ENCODE measurements at regions not wholly inside any gene's neighbourhood (a gene's known extent, or its start where the extent isn't known, plus 50 kb on each side); places are given as distances from the start of the nearest gene placed in this dataset.

GRCh38 chr2:120405759-120406099, 59.8 kb downstream of the INHBB start:
- H3K27ac ChIP-seq (ENCODE audit: low read length) = no peak overlapping the region

GRCh38 chr2:120406566-120406965, 60.6 kb downstream of the INHBB start:
- Histone ChIP-seq H3K4me2 (ENCODE audit: low read depth, low read length) (no peak overlapping the region), H3K27me3 (replicated peaks; ENCODE audit: insufficient read depth, low read length) (no peaks in the 10 kb centered on the region), H3K4me3 (ENCODE audit: low read length) (no peak overlapping the region), H3K4me1 (ENCODE audit: low read length) (no peaks in the 10 kb centered on the region), H2AFZ (ENCODE audit: low read length) (no peak overlapping the region), H3F3A (ENCODE audit: insufficient read depth, low read length) (no peaks in the 10 kb centered on the region), H3K36me3 (replicated peaks; ENCODE audit: insufficient read depth, low read length) (no peaks in the 10 kb centered on the region), H4K20me1 (ENCODE audit: insufficient read depth, low read length) (no peaks in the 10 kb centered on the region), H3K9me3 (replicated peaks; ENCODE audit: insufficient read depth, low read length) (no peaks in the 10 kb centered on the region), H3K9ac (ENCODE audit: low read length) (no peak overlapping the region), H3K27ac (ENCODE audit: low read length) (no peak overlapping the region), H3K79me2 (ENCODE audit: low read length) (no peaks in the 10 kb centered on the region), H3K9me2 (replicated peaks; ENCODE audit: insufficient read depth, low read length) (no peaks in the 10 kb centered on the region)
- no peak for DNase-seq
- TF ChIP-seq EZH2 (optimal IDR thresholded peaks at IDR 0.05; ENCODE audit: low read depth, low read length) = no peak

More at GRCh38 chr2:120405759-120406099, 59.8 kb downstream of the INHBB start:
- Histone ChIP-seq H3K9ac (ENCODE audit: low read length) (no peak overlapping the region), H3K4me1 (ENCODE audit: low read length) (no peaks in the 10 kb centered on the region), H3K27me3 (replicated peaks; ENCODE audit: insufficient read depth, low read length) (no peaks in the 10 kb centered on the region), H4K20me1 (ENCODE audit: insufficient read depth, low read length) (no peaks in the 10 kb centered on the region), H3K36me3 (replicated peaks; ENCODE audit: insufficient read depth, low read length) (no peaks in the 10 kb centered on the region), H3K9me2 (replicated peaks; ENCODE audit: insufficient read depth, low read length) (no peaks in the 10 kb centered on the region), H3K9me3 (replicated peaks; ENCODE audit: insufficient read depth, low read length) (no peaks in the 10 kb centered on the region), H2AFZ (ENCODE audit: low read length) (no peak overlapping the region), H3K4me2 (ENCODE audit: low read depth, low read length) (no peak overlapping the region), H3K4me3 (ENCODE audit: low read length) (no peak overlapping the region), H3F3A (ENCODE audit: insufficient read depth, low read length) (no peaks in the 10 kb centered on the region), H3K79me2 (ENCODE audit: low read length) (no peaks in the 10 kb centered on the region)
- no peak for TF ChIP-seq EZH2 (optimal IDR thresholded peaks at IDR 0.05; ENCODE audit: low read depth, low read length)
- TF ChIP-seq CTCF (IDR thresholded peaks at IDR 0.05; ENCODE audit: low read length) = no peak
- no peak for TF ChIP-seq EZH2phosphoT487 (IDR thresholded peaks at IDR 0.05; ENCODE audit: low read length)
- no peak for DNase-seq

GRCh38 chr2:120410487-120410886, 64.6 kb downstream of the INHBB start:
- Histone ChIP-seq H3K27me3 (replicated peaks; ENCODE audit: insufficient read depth, low read length) (no peaks in the 10 kb centered on the region), H3K36me3 (replicated peaks; ENCODE audit: insufficient read depth, low read length) (no peaks in the 10 kb centered on the region), H3K9me2 (replicated peaks; ENCODE audit: insufficient read depth, low read length) (no peaks in the 10 kb centered on the region), H3K9ac (ENCODE audit: low read length) (no peak overlapping the region), H3F3A (ENCODE audit: insufficient read depth, low read length) (no peaks in the 10 kb centered on the region), H3K9me3 (replicated peaks; ENCODE audit: insufficient read depth, low read length) (no peaks in the 10 kb centered on the region), H3K4me1 (ENCODE audit: low read length) (no peaks in the 10 kb centered on the region), H4K20me1 (ENCODE audit: insufficient read depth, low read length) (no peaks in the 10 kb centered on the region), H3K4me3 (ENCODE audit: low read length) (no peak overlapping the region), H3K27ac (ENCODE audit: low read length) (no peak overlapping the region), H3K79me2 (ENCODE audit: low read length) (no peaks in the 10 kb centered on the region), H2AFZ (ENCODE audit: low read length) (no peak overlapping the region), H3K4me2 (ENCODE audit: low read depth, low read length) (no peak overlapping the region)
- TF ChIP-seq EZH2phosphoT487 (IDR thresholded peaks at IDR 0.05; ENCODE audit: low read length) (no peak), EZH2 (optimal IDR thresholded peaks at IDR 0.05; ENCODE audit: low read depth, low read length) (no peak), CTCF (IDR thresholded peaks at IDR 0.05; ENCODE audit: low read length) (no peak)
- DNase-seq = no peak

- H3K4me1 ChIP-seq (ENCODE audit: low read length) = no peaks in the 10 kb centered on the region
- TF ChIP-seq CTCF (IDR thresholded peaks at IDR 0.05; ENCODE audit: low read length) = no peak
- TF ChIP-seq EZH2 (optimal IDR thresholded peaks at IDR 0.05; ENCODE audit: low read depth, low read length) = no peak
- TF ChIP-seq EZH2phosphoT487 (IDR thresholded peaks at IDR 0.05; ENCODE audit: low read length) = no peak
- H3F3A ChIP-seq (ENCODE audit: insufficient read depth, low read length) = no peaks in the 10 kb centered on the region
- no peaks in the 10 kb centered on the region for H4K20me1 ChIP-seq (ENCODE audit: insufficient read depth, low read length)
- no peaks in the 10 kb centered on the region for H3K27me3 ChIP-seq (replicated peaks; ENCODE audit: insufficient read depth, low read length)
- no peak overlapping the region for H3K9ac ChIP-seq (ENCODE audit: low read length)
- no peaks in the 10 kb centered on the region for H3K9me3 ChIP-seq (replicated peaks; ENCODE audit: insufficient read depth, low read length)
- no peak overlapping the region for H3K4me3 ChIP-seq (ENCODE audit: low read length)
- no peaks in the 10 kb centered on the region for H3K36me3 ChIP-seq (replicated peaks; ENCODE audit: insufficient read depth, low read length)
- no peaks in the 10 kb centered on the region for H3K79me2 ChIP-seq (ENCODE audit: low read length)
- H3K27ac ChIP-seq (ENCODE audit: low read length) = no peak overlapping the region
- H3K4me2 ChIP-seq (ENCODE audit: low read depth, low read length) = no peak overlapping the region
- no peak for DNase-seq
- no peaks in the 10 kb centered on the region for H3K9me2 ChIP-seq (replicated peaks; ENCODE audit: insufficient read depth, low read length)
- H2AFZ ChIP-seq (ENCODE audit: low read length) = no peak overlapping the region
Observed at GRCh38 chr2:120415060-120415459, 69.1 kb downstream of the INHBB start.

Data from MM.1S (cell line).